D721Med (cell line): ENCODE measurements at regions not wholly inside any gene's neighbourhood (a gene's known extent, or its start where the extent isn't known, plus 50 kb on each side); places are given as distances from the start of the nearest gene placed in this dataset.

Source experiments
- DNase-seq: peaks from one replicate; pipeline ENCODE4 v3.0.0; 2011; ENCODE audit warnings: low spot score; ENCODE audit not compliant: insufficient read length
- FAIRE-seq: peaks from 2 replicates; lab custom pipeline; 2011; peaks lifted over from hg19 to GRCh38; lab: Jason Lieb, UNC
- TF ChIP-seq, protein P1 (sequence below): IDR thresholded peaks from 2 replicates; pipeline ENCODE4 v1.5.1; 2012; ENCODE audit warnings: mild to moderate bottlenecking, control low read depth; ENCODE audit not compliant: insufficient read depth; ENCODE audit errors: missing control alignments

DNA sequence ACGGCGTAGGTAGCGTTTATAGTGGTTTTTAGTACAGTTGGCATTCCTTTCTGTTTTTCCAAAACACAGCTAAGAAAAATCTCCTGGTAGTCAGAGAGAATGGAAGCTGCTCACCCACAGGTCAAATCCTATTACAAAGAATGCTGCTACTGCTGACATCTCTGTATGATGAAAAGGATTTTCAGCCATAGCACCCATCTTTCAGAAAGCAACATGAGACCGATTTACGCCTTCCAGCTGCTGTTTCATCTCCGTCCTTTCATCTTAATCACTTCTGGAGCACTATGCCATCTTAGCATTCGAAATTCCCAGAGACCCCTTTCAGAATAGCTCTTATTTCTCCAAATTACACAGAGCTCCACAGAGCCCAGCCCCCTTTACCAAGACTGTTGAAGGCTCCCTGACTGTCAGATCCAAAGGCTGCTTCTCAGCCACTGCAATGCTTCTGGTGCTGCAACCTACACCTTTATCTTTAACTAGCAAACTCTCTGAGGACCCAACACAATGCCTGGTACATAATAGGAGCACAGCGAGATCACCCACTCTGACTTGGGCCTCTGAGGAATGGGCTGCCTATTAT is 211.8 kb downstream of the NEDD1 start:
- DNase-seq (no peak), FAIRE-seq (no peak)
- TF ChIP-seq, protein P1, sequence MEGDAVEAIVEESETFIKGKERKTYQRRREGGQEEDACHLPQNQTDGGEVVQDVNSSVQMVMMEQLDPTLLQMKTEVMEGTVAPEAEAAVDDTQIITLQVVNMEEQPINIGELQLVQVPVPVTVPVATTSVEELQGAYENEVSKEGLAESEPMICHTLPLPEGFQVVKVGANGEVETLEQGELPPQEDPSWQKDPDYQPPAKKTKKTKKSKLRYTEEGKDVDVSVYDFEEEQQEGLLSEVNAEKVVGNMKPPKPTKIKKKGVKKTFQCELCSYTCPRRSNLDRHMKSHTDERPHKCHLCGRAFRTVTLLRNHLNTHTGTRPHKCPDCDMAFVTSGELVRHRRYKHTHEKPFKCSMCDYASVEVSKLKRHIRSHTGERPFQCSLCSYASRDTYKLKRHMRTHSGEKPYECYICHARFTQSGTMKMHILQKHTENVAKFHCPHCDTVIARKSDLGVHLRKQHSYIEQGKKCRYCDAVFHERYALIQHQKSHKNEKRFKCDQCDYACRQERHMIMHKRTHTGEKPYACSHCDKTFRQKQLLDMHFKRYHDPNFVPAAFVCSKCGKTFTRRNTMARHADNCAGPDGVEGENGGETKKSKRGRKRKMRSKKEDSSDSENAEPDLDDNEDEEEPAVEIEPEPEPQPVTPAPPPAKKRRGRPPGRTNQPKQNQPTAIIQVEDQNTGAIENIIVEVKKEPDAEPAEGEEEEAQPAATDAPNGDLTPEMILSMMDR, result no peak

DNA sequence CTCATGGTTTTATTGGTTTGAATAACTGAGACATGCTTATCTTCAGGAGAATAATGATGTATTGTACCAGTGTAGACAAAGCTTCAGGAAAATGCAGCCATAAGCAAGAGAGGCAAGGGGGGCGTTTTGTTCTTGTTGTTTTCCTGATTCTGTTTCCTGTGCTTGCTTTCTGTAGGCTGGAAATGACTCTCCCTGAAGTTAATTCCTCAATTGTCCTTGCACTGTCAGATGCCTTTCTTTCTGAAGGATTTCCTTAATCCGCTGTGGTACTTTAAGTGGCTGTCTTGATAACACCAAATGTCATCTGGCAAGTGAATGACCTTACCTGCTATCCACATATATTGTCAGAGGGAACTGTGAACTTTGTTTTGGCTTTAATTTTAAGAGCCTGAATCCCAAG is 220.0 kb downstream of the NEDD1 start:
- DNase-seq (no peak), FAIRE-seq (no peak)
- TF ChIP-seq, protein P1, result no peak

DNA sequence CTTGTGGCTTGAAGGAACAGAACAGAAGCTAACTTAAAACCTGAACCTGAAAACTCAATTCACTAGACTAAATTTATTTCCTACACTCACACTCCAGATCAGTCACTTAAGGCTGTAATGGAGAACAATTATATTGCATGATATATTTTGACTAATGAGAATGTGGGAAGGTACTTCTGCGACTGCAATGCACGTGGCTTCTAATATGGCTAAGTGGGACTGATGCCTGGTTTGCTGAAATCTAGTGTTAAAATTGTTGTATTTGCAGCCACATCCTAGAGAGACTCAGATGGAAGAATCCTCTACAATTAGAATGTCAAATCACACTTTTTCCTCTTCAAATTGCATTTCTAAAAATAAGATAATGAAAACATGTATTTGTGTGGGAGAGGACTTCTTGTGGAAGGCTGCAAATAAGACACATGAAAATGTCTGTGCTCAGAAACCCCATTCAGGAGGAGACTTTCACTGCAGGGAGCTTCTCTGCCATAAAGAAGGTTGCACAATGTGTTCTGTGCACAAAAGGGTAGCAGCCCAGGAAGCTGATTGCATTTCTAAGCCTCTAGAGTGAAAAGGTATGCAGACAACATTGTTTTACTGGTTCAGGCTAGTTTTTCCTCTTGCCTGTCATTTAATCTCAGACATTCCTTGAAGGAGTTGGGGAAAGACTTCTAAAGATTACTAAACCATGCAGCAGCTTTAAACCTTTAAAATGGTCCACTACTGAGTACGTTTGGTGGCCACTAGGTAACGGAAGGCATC is 224.3 kb downstream of the NEDD1 start:
- TF ChIP-seq, protein P1, result no peak
- DNase-seq (no peak), FAIRE-seq (no peak)

DNA sequence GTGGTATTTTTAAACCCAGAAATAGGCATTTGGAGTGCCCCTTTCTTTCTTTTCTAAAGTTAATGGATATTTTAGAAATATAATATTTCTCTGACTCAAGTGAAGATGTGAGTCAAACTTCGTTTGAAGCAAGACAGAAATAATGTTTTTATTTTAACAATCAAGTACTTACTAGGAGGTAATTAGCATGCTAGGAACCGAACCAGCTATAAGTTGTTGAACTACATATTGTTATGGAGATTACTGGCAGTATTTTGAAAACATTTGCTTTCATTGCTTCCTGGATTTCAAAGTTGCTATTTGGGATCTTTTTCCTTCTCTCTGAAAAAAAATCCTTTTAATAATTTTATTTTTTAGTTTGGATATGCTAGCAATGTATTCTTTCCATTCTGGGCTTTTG is 225.2 kb downstream of the NEDD1 start:
- DNase-seq, result no peak
- no peak for FAIRE-seq

DNA sequence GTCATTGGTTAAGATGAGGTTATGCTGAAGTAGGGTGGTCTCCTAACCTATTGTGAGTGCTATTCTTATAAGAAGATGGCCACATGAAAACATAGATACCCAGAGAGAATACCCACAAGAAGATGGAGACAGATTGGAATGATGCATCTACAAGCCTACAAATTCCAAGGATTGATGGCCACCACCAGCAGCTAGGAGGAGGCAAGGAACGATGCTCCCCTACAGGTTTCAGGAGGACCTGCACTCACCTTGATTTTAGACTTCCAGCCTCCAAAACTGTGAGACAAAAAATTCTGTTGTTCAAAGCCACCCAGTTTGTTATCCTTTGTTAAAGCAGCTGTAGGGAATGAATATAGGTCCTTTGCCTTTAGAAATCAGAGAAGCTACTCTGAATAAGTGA is 227.4 kb downstream of the NEDD1 start:
- no peak for FAIRE-seq
- DNase-seq, result no peak
- TF ChIP-seq, protein P1, result no peak

More for the DNA sequence above, 225.2 kb downstream of the NEDD1 start:
- TF ChIP-seq, protein P1, result no peak

DNA sequence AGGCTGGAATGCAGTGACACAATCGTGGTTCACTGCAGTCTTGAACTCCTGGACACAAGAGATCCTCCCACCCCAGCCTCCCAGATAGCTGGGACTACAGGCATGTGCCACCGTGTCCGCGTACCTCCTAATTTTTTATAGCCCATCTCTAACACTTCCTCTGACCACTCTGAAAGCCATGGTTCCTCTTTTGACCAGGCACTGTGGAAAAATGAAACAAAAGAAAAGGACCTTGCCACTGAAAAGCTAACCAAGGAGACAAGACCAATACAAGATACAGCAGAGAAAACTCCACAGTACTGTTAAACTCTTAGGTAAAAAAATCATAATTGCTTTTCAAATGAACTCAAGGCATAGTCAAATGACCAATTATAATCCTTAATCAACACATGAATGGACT is 233.3 kb downstream of the NEDD1 start:
- DNase-seq (no peak), FAIRE-seq (no peak)
- TF ChIP-seq, protein P1, result no peak
